Choroid plexus epithelial cell (primary cell): ENCODE measurements at regions not wholly inside any gene's neighbourhood (a gene's known extent, or its start where the extent isn't known, plus 50 kb on each side); places are given as distances from the start of the nearest gene placed in this dataset.
"Not testable (repeated sequence)": the region's sequence is repeated elsewhere in the genome, so short reads cannot be mapped to it uniquely, and the experiment has no call there.

Experiments used
- DNase-seq: peaks from one replicate; pipeline ENCODE4 v3.0.0-alpha.2; 2010; ENCODE audit warnings: low read depth
- H3K4me3 ChIP-seq: 2 replicates; pipeline ENCODE4 v1.5.1; 2011; ENCODE audit warnings: low read depth, mild to moderate bottlenecking, control low read depth, low read length, moderate library complexity
- CTCF ChIP-seq: conservative IDR thresholded peaks from 2 replicates; pipeline ENCODE4 v1.5.1; 2011; ENCODE audit warnings: low read depth, mild to moderate bottlenecking, control low read depth, inconsistent platforms, low read length, moderate library complexity

- no peak for DNase-seq
- H3K4me3 ChIP-seq = no peak overlapping the region
- no peak for TF ChIP-seq CTCF
These were observed 54.4 kb upstream of the MSH6 start for GRCh38 chr2:47728551-47728950.

GRCh38 chr2:47727956-47728355, 55.0 kb upstream of the MSH6 start:
- no peak for DNase-seq
- no peak for TF ChIP-seq CTCF
- no peak overlapping the region for H3K4me3 ChIP-seq

- not testable (repeated sequence) for DNase-seq, H3K4me3 ChIP-seq
These were observed 56.0 kb upstream of the MSH6 start for GRCh38 chr2:47726978-47727377.

DNA sequence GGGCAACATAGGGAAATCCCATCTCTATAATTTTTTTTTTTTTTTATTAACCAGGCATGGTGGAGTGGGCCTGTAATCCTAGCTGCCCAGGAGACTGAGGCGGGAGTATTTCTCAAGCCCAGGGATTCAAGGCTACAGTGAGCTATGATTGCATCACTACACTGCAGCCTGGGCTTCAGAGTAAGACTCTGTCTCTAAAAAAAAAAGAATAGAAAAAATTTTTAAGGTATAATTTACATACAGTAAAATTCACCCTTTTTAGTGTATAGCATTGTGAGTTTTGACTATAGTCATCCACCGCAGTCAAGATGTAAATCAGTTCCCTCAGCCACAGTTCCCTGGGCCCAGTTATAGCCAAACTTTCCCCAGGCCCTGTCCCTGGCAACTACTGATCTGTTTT, 57.1 kb upstream of the MSH6 start:
- DNase-seq = peak; percentile 30
- H3K4me3 ChIP-seq = no peak overlapping the region
- TF ChIP-seq CTCF = no peak

GRCh38 chr2:47724221-47724981, 58.5 kb upstream of the MSH6 start:
- no peak for DNase-seq
- no peak overlapping the region for H3K4me3 ChIP-seq
- TF ChIP-seq CTCF = no peak

DNA sequence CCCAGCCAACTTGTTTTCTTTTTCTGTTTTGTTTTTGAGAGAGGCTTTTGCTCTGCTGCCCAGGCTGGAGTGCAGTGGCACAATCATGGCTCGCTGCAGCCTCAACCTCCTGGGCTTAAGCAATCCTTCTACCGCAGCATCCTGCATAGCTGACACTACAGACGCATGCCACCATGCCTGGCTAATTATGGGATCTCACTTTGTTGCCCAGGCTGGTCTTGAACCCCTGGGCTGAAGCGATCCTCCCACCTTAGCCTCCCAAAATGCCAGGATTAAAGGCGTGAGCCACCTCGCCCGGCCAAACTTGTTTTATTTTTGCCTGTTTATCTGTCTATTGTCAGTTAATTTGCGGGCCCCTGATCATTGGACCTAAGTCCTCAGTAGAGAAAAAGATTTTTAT, 61.6 kb upstream of the MSH6 start:
- H3K4me3 ChIP-seq = no peak overlapping the region
- no peak for TF ChIP-seq CTCF
- DNase-seq = no peak

DNA sequence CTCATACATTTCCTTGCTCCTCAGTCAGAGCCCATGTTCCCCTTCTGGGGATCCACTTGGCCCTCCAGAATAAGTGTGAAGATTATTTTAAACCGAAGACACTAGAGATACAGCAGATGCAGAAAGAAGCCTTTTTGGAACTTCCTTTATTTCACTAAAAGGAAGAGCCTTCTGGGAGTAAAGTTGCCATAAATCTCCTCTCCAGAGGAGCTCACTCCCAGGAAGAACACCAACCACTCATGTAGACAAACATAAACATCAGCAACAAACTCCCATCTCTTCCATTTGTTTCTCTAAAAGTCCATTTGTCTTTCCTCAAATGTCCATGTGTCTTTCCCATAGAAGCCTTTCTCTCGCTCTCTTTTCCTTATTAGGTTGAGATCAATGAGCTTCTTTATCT, 62.4 kb upstream of the MSH6 start:
- no peak for TF ChIP-seq CTCF
- no peak for DNase-seq

More for the DNA sequence above, 62.4 kb upstream of the MSH6 start:
- H3K4me3 ChIP-seq = no peak overlapping the region
